GM21737 (cell line): ENCODE measurements at regions not wholly inside any gene's neighbourhood (a gene's known extent, or its start where the extent isn't known, plus 50 kb on each side); places are given as distances from the start of the nearest gene placed in this dataset.
"Not testable (repeated sequence)": the region's sequence is repeated elsewhere in the genome, so short reads cannot be mapped to it uniquely, and the experiment has no call there.

Source experiments
- ATAC-seq: cut with Tn5 transposase; IDR thresholded peaks from one replicate; pipeline ENCODE4 v1.9.1; 2021; ENCODE audit warnings: mild to moderate bottlenecking, moderate library complexity; ENCODE audit not compliant: unreplicated experiment

DNA sequence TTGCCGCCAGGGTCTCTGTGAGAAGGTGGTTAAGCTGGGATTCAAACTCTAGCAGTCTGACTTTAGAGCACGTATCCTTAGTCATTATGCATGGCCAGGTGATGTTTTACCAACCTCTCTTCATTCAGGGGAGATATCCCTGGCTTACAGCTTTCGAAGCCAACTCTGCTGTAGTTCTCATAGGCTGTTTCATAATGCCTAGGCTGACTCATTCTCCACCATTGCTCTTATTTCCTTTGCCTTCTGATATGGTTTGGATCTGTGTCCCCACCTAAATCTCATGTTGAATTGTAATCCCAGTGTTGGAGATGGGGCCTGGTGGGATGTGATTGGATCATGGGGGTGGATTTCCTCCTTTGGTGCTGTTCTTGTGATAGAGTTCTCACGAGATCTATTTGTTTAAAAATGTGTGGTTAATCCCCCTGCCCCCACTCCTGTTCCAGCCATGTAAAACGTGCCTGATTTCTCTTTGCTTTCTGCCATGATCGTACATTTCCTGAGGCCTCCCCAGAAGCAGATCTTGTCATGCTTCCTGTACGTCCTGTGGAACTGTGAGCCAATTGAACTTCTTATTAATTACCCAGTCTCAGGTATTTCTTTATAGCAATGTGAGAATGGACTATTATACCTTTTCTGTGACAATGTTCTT lies 94.6 kb upstream of the MAN1A1 start:
- no peak for ATAC-seq

DNA sequence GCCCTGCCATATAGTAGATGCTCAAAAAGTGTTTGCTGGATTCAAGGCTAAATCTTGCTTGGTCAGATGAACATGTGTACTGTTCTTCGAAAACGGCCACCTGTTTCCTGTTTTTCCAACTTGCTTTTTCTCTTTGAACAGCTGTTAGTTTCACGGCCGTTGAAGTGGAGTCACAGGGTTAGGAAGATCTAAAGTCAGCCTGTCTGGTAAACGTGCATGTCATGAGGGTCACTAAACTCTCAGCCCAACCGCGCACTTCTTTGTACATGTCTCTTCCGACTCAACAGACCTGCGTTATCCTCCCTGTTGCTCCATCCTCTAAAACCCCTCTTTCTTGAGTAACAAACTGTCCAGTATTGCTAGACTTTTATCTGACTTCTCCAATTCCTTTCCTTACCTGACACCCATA lies 93.2 kb upstream of the MAN1A1 start:
- ATAC-seq: peak; percentile 55

DNA sequence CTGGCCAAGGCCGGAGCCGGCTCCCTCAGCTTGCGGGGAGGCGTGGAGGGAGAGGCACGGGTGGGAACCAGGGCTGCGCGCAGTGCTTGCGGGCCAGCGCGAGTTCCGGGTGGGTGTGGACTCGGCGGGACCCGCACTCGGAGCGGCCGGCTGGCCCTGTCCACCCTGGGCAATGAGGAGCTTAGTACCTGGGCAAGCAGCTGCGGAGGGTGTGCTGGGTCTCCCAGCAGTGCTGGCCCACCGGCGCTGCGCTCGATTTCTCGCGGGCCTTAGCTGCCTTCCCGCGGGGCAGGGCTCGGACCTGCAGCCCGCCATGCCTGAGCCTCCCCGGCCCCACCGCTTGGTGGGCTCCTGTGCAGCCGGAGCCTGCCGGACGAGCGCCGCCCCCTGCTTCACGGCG lies 91.4 kb upstream of the MAN1A1 start:
- no peak for ATAC-seq

DNA sequence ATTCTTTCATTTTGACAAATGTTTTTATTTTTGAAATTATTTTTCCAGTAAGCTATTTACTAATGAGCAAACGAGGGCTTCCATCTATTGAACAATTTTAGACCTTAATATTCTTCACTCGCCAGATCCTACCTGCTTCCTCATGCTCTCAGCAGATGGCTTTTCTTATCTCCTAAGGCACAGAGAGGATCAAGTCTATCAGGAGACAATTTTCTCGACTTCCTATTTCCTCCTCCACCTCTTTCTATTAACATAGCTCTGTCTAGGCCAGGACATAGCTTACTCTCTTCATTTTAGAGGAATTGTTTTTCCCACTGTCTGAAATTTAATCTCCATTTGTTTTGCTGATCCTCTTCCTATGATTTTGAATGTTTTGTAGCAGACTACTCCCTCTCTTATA lies 87.0 kb upstream of the MAN1A1 start:
- no peak for ATAC-seq

DNA sequence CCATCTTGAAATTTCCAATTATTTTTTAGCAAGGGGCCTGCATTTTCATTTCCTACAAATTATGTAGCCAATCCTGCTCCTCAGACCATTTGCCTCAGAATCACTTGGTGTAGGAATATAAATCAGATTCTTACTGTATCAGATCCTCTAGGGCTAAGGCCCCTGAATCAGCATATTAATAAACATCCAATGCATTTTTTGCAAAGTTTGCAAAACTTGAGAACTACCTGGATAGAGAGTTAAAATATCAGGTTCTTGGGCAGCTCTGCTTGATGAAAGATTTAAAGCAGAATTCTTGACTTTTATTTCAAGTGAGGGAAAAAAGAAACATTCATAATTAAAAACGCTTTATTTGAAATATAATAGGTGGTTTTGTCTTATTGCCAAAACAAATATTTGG lies 82.2 kb upstream of the MAN1A1 start:
- no peak for ATAC-seq

DNA sequence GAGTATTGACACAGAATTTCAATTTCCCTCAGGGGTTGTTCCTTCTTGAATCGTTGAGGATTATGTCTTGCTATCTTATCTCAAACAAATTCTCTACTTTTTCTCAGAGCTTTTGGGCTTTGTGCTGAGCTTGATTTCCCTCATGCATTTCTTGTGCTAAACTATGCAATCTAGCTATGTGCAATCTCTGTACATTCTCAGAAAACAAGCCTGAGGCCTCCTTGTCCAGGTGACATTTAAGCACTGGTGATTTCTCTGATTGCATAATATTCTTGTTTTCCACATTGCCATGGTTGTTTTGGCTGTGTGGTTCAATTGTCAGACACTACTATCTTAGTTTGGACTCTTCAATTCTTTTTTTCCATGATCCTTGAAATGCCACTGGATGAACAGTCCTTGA lies 81.2 kb upstream of the MAN1A1 start:
- ATAC-seq: no peak

DNA sequence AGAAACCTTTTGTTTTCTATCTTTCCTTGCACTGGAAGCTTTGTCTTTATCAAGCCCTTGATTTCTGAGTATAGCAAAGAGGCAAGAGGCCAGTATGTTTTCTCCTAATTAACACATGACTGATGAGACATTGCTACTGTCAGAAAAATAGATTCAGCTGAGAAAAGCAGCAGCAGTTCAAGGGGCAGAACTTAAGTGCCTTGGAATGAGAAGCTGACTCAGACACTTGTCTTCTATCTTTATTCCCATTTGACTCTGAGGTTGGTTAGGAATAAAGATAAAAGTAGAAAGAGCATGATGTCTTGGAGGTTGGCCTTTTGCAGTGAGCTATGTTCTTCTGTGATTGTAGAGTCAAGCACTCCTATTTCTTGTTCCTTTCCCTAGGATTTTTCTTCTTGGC lies 79.1 kb upstream of the MAN1A1 start:
- ATAC-seq: no peak

DNA sequence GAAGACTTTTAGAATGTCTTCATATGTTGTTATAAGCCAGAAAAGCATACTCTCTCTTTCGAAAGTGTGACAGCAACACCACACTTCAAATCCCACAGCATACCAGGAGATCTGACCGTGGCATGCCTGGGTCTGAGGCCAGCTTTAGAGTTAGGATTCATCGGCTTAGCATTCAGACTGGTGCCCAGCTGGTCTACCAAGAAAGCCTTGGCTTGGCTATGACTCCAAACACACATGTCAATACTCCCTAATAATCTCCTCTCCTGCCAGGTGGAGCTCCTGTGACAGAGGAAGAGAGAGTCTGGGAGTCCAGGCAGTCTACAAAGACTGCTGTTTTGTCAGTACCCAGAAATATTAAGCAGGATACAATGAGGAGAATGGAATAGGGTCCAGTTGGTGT lies 77.1 kb upstream of the MAN1A1 start:
- ATAC-seq: no peak

DNA sequence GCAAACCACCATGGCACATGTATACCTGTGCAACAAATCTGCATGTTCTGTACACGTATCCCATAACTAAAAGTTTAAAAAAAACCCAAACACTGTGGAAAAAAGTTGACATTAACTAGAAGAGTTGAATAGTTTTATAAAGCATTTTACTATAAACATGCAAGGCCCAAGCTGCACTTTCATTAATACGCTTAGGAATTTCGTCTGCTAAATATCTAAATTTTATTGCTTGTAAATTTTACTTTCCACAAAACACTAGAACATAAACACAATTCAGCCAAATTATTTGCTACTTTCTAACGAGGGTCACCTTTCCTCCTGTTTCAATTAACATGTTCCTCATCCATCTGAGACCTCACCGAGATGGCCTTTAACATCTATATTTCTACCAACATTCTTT lies 74.4 kb upstream of the MAN1A1 start:
- no peak for ATAC-seq

DNA sequence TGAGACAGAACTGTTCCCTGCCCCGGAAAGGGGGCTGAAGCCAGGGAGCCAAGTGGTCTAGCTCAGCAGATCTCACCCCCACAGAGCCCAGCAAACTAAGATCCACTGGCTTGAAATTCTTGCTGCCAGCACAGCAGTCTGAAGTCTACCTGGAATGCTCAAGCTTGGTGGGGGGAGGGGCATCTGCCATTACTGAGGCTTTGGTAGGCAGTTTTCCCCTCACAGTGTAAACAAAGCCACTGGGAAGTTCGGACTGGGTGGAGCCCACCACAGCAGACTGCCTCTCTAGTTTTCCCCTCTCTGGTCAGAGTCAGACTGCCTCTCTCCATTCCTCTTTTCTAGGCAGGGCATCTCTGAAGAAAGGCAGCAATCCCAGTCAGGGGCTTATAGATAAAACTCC lies 68.5 kb upstream of the MAN1A1 start:
- ATAC-seq: not testable (repeated sequence)

DNA sequence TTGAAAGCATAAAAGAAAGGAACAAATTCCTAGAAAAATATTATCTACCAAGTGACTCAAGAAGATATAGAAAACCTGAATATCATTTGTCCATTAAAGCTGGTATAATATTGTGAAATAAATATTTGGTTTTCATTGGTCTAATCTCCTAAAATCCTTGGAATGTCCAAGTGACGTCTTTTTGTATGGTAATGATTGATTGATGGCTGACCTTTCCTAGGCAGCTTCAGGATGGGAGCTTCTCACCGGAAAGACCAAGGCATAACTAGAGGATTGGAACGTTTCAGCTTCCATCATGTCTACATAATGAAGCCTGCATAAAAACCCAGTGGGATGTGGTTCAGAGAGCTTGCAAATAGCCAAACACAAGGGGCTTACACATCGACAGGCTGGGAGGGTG lies 57.6 kb upstream of the MAN1A1 start:
- ATAC-seq: no peak

DNA sequence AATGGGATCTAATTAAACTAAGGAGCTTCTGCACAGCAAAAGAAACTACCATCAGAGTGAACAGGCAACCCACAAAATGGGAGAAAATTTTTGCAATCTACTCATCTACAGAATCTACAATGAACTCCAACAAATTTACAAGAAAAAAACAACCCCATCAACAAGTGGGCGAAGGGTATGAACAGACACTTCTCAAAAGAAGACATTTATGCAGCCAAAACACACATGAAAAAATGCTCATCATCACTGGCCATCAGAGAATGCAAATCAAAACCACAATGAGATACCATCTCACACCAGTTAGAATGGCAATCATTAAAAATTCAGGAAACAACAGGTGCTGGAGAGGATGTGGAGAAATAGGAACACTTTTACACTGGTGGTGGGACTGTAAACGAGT lies 55.6 kb upstream of the MAN1A1 start:
- ATAC-seq: not testable (repeated sequence)
